Skin epidermis (tissue), 12 donors: ENCODE measurements at regions not wholly inside any gene's neighbourhood (a gene's known extent, or its start where the extent isn't known, plus 50 kb on each side); places are given as distances from the start of the nearest gene placed in this dataset.
"Not testable (repeated sequence)": the region's sequence is repeated elsewhere in the genome, so short reads cannot be mapped to it uniquely, and the experiment has no call there.

Experiments used
- H3K27ac ChIP-seq, 21 experiments: fragments of 200-600 bp; sonication (generic) in 11 of 21; one replicate each; pipeline ENCODE4 v1.5.0; 2020; ENCODE audit warnings: mild to moderate bottlenecking in 3 of 21, inconsistent platforms in 2 of 21, moderate library complexity in 2 of 21
- H3K4me3 ChIP-seq, 7 experiments: fragments of 200-600 bp; sonication (generic) in 2 of 7; one replicate each; pipeline ENCODE4 v1.5.0; 2020; ENCODE audit warnings: inconsistent platforms in 2 of 7, mild to moderate bottlenecking in 2 of 7, moderate library complexity in 1 of 7

DNA sequence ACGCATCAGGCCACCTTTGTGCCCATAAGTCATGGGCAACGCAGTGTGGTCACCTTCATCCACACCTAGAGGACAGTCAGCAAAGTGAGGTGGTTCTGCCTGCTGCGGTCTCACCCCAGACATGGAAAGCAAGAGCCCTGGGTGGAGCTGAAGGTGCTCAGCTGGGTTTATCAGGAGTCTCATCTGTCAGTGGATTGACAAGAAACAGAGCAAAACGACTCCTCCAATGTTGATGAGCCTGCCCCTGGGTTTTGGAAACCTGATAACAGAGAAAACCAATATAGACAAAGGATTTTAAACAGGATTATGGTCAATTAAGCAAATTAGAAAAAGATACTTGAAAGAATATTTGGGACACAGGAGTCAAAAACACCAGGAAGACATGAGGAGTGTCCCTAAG, 229.3 kb upstream of the PRSS58 start:
- Histone ChIP-seq H3K4me3 (no peak overlapping the region), H3K27ac (no peak overlapping the region)

DNA sequence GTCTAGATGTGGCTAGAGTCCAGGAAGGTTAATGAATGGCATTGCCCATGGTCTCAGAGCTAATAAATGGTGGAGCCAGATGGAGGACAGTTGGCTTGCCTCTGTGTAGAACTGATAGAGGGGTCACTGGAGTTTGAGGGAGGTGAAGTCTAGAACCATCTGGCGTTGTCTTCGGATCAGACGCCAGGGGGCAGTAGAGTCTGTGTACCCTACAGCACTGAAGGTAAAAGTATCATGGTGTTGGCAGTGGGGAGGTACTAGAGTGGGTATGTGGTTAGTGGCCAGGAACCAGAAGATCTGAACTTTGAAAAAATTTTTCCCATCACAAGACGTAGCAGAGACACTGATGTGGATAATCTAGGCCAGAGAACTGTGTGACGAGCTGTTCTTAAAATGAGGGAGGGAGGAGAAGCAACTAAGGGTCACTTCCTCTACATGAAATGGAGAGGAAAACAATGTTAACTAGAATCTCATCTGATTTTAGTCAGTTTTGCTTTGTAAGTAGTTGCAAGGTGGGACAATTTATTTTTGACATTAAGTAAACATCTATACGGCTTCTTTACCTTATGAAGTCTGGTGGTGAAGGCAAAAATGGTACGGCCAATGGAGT, 227.9 kb upstream of the PRSS58 start:
- H3K4me3 ChIP-seq: no peak overlapping the region
- H3K27ac ChIP-seq: no peak overlapping the region

DNA sequence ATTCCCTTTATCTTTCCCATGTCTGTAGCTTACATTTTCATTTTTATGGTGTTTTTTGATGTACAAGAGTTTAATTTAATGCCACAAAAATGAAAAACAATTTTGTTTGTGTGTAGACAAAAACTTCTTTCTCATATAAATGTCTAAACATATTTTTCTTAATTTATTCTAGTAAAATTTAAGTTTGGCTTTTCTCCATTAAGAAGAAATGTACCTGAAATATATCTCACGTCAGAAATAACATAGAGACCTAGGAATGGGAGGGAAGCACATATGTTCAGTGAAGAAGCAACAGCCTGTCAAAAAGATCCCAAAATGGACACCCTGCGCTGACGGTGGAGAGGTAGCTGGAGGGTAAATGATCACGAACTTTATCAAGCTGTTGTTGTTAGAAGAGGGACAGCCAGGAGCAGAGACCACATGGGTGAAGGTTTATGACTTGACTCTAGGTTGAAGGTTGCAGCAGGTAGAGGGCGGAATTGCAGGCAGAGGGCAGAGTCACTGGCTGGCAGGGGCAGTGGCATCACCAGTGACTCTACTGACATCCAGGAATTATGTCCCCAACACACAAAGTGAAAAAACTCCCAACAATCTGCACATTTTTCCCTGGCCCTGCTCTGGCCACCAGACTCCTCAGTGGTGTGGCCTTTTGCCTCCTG, 225.9 kb upstream of the PRSS58 start:
- H3K4me3 ChIP-seq: no peak overlapping the region
- no peak overlapping the region for H3K27ac ChIP-seq

DNA sequence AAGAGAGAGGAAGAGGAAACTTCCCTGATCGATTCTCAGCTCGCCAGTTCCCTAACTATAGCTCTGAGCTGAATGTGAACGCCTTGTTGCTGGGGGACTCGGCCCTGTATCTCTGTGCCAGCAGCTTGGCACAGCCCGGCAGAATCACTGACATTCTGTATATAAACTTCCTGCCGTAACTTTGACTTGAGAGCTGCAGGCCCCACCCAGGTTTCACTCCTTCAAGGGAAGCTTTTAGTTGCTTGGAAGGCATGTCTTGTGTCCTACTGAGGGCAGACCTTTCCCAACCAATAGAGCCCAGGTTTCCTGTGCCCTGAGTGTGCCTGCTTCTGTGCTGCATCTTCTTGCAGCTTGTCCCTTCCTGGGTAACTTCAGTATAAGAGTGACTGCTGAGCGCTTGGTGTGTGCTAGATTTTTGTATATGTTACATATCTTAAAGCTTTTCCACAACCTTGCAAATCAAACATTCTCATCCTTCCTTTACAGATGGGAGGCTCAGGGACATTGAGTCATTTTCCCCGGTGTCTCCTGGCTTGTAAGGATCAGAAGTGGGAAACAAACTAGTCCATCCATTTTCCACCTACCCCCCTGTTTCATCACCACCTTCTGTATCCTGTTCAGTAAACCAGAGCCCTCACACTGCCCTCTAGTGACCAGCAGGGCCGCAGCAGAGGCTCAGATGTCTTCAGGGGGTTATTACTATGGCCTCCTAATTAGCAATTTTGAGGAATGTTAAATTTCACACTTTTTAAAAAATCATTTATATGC, 225.2 kb upstream of the PRSS58 start:
- no peak overlapping the region for H3K4me3 ChIP-seq
- H3K27ac ChIP-seq: peak overlapping the region in 3 of 21 experiments; percentile 33 to 60 (median 58)

DNA sequence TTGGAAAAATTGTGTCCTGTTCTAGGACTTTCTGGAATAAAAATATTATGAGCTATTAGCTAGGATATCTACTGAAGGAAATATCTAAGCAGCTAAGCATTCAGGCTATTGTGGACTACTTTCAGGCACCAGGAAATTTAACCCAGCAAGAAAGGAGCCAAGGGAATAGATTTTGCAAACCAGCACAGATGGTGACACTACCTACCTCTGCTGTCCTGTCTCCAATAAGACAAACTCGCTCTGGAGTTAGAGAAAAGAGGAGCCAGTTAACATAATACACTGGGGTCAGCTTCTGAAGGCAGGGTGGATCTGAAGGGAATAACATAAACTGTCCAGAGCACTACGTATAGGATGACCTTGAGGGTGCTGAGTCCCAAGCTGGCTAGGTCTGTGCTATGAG, 223.7 kb upstream of the PRSS58 start:
- no peak overlapping the region for H3K27ac ChIP-seq

DNA sequence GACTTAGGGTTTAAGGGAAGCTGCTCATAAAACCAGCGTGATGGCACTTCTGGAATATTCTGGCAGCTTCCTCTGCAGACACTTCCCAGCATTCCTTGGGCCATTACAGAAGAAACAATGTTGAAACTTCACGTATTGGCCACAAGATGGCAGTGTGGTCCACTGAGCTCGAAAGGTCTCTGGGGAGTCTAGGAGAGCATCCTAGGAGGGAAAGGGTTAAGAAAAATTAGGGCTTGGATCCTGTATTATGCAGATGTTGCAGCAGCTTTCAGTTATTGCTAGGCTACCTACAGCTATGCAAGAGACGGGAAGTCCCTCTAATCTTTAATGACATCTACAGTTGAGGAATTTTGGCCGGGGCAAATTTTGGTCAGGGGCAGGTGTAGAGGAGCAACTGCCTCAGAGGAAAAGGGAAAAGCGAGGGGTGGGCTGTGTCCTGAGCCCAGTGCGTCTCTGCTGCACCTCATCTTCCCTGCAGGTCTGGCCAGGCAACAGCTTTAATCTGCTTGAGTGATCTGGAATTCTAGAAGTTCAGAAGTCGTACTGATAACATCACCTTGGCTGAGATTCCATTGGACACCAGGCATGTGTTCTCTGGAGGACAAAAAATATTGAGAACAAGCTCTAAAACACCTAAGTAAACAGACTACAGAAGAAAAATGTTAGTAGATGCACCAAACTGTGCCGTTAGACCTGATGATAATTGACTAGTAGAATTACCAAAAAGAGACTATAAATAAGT, 220.8 kb upstream of the PRSS58 start:
- H3K27ac ChIP-seq: no peak overlapping the region
- no peak overlapping the region for H3K4me3 ChIP-seq

More for the DNA sequence above, 223.7 kb upstream of the PRSS58 start:
- no peak overlapping the region for H3K4me3 ChIP-seq

DNA sequence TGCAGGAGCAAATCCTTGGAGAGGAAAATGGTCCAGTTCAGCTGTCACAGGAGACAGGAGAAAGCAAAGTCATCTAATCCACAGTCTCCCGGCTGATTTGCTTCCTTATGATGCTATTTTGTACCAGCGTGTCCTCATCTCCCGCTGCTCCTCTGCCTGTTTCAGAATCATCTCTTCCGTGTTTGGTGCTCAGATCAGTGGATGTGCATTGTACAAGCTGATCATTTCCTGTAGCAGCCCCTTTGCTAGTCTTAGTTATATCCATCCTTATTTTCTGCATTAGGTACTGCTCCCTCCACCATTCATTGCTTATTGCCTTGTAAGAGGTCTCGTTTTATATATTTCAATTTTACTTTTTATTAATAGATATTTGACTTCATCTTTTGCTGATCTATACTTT, 219.9 kb upstream of the PRSS58 start:
- peak overlapping the region in 2 of 21 experiments; percentile 40 to 42 for H3K27ac ChIP-seq

DNA sequence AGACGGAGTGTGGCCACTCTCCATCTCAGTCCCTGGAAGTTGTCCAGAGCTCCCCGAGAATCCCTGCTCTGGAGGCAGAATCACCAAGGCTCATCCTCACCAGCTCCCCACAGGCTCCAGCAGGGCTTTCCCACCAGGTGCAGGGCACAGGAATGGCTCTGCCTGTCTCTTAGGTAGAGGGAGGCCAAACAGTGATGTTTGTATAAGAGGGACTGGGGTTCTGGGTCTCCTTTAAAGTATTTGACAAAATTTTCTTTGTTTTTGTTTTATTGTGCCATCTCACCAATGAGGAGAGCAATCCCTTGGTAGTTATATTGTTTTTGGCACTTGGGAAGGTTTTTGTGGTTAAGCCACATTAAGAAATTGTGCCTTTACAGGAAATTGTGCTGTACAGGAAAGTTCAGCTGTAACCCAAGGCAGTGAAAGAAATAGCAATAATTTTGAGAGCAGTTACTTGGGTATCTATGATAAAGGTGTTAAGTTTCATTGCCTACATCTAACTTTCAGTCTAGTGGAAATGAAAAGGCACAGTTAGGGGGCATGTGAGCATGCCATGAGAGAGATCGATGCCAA, 219.3 kb upstream of the PRSS58 start:
- Histone ChIP-seq H3K27ac (peak overlapping the region in 2 of 21 experiments; percentile 40 to 42), H3K4me3 (no peak overlapping the region)

More for the DNA sequence above, 219.9 kb upstream of the PRSS58 start:
- not testable (repeated sequence) for H3K4me3 ChIP-seq

DNA sequence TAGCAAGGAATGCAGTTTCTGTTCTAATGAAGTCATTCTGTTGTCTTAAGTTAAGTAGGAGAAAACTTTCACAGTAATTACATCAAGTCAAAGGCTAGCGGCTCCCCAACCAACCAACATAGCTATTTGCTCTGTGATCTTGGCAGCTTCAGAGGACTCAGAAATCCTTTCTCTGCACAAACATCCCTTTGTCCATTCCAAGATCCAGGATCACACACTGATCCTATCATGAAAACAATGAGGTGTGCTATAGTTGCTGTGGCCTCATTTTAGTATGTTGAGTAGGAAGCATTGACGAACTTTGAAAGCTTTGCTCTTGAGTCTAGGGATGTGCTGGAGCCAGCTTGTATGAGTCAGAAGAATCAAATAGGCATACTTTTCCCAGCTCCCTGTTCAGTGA, 218.2 kb upstream of the PRSS58 start:
- no peak overlapping the region for H3K27ac ChIP-seq
- H3K4me3 ChIP-seq: no peak overlapping the region

DNA sequence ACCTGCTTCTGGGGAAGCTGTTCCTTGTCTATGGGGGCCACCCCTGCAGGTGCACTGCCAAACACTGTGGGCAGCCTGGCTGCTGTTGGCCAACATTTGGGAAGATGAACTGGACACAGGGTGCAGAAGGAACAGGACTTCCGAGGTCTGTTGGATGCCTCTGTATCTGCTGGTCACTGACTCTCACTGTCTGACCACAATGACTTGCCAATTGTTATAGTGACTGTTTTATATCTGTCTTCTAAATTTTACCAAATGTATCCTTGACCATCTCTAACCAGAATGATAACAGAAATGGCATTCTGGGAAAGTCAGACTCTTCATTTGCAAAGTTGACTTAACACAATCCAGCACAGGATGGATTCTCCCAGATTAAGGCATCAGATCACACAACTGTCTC, 214.0 kb upstream of the PRSS58 start:
- Histone ChIP-seq H3K4me3 (no peak overlapping the region), H3K27ac (no peak overlapping the region)

DNA sequence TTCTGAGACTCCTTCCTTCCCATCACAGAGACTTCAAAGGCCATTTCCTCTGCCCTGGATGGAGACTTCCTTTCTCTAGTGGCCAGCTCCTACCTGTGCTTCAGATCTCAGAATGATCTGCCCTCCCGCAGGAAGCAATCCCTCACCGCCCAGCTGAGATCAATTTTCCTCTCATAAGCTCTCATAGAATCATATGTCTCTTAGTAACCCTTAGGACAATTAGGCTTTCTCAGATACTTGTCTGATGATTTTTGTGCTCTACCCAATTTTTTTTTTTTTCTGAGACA, 212.6 kb upstream of the PRSS58 start:
- H3K27ac ChIP-seq: no peak overlapping the region
- H3K4me3 ChIP-seq: no peak overlapping the region

DNA sequence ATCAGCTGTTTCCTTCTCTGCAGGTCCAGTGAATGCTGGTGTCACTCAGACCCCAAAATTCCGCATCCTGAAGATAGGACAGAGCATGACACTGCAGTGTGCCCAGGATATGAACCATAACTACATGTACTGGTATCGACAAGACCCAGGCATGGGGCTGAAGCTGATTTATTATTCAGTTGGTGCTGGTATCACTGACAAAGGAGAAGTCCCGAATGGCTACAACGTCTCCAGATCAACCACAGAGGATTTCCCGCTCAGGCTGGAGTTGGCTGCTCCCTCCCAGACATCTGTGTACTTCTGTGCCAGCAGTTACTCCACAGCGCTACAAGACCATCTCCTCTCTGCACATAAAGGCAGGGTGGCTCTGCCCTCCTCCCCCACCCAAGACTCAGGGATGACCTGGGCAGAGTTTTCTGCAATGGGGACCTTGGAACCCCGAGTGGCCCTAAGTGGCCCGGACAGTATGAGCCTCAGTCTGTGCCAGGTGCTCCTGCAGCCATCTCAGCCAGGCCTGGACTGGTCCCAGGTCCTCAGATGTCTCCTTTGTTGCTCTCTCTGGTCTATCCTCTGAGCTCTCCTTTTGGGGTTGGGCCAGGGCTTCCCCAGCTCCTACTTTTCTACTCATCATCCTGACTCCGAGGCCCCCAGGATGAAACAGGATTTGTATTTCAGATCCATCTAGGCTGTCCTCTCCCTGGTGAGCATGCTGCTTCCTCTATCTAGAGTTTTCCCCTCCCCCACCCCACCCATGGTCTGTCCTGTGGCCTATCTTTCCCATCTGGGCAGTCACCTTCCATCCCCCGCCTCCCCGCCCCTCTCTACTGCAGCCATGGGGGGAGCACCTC, 212.1 kb upstream of the PRSS58 start:
- Histone ChIP-seq H3K4me3 (no peak overlapping the region), H3K27ac (no peak overlapping the region)

DNA sequence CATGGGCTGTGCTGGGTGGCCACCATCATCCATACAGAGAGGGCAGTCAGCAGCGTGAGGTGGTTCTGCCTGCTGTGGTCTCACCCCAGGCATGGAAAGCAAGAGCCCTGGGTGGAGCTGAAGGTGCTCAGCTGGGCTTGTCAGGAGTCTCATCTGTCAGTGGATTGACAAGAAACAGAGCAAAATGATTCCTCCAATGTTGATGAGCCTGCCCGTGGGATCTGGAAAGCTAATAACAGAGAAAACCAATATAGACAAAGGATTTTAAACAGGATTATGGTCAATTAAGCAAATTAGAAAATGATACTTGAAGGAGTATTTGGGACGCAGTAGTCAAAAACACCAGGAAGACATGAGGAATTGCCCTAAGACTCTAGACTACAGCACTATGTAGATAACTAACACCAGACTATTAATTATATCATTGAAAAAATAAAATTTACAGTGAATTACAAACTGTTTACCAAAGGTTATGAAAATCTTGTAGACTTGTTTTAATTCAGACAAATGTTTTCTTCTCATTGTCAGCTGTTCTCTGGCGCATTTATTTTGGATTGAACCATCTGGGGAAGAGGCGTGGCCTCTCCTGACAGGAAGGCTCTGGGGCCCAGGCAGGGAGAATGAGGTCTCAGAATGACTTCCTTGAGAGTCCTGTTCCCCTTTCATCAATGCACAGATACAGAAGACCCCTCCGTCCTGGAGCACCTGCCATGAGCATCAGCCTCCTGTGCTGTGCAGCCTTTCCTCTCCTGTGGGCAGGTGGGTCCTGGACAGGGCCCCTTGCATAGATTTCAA, 211.2 kb upstream of the PRSS58 start:
- Histone ChIP-seq H3K4me3 (no peak overlapping the region), H3K27ac (no peak overlapping the region)

DNA sequence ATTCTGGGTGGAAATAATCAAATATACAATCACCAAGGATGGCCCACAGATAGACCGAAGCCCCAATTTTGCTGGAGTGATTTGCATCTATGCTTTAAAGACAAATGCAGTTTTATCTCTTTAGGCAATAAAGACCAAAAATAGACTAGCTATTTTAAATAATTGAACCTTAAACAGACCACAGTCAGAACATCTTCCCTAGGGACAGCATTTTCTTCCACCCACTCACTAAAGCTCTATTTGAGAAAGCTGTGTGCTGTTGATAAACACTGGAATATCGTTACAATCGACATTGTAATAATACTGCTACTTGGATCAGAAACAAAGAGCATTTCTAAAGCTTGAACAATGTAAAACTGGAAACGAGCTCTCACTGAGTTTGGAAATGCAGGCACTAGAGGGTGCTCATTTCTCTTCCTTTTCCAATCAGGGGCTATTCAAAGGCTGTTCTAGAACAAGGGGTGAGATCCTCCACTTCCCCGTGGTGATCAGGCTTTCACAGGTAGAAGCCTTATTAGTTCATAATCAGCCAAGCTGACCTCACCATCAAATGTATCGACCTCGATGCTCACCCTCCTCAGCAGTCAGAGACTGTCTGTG, 209.3 kb upstream of the PRSS58 start:
- not testable (repeated sequence) for H3K27ac ChIP-seq, H3K4me3 ChIP-seq

DNA sequence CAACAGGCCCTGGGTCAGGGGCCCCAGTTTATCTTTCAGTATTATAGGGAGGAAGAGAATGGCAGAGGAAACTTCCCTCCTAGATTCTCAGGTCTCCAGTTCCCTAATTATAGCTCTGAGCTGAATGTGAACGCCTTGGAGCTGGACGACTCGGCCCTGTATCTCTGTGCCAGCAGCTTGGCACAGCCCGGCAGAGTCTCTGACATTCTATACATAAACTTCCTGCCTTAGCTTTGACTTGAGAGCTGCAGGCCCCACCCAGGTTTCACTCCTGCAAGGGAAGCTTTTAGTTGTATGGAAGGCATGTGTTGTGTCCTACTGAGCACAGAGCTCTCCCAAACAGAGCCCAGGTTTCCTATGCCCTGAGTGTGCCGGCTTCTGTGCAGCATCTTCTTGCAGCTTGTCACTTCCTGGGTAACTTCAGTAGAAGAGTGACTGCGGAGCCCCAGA, 205.6 kb upstream of the PRSS58 start:
- H3K27ac ChIP-seq: peak overlapping the region in 5 of 21 experiments; percentile 5 to 59 (median 34)
- no peak overlapping the region for H3K4me3 ChIP-seq

DNA sequence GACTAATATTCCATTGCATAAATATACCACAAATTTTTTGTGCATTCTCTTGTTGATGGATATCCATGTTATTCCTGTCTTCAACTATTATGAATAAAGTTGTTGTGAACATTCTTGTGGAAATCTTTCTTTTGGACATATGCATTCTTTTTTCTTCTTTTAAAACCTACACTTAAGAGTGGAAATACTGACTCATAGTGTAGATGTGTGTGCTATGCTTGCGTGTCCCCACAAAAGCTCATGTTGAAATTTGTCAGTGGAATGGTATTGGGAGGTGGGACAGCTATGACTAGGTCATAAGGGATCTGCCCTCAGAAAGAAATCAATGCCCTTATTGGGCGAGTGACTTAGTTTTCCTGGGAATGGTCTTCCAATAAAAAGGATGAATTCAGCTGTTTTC, 203.6 kb upstream of the PRSS58 start:
- no peak overlapping the region for H3K4me3 ChIP-seq

DNA sequence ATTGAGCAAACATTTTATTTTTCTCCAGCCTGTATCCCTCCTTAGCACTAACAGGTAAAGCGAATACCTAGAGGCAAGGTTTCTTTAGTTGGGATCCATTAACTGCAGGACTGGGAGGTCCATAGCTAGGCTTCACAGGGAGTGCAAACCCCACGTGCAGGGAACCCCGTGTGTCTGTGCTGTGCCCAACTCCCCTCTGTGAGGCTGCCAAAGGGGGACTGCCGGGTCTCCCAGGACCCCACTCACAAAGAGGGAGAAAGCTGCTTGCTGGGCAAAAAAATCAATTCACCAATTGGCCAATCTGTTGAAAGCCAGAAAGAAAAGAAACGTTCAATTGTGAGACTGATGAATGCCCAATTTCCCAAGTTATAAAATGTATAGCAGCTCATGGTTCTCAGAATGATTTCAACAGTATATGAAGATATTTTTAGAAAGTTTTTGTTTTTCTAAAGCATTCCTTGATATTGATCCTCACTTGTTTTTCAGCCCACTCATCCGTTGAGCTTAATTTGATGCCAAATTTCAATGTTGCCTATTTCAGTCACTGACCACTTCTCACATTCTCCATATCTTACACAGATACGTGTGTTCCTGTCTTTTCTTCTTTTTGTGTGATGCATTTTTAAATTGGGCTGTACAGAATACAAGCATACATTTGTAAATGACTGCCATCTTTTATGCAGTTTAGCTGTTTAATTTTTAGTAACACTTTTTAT, 202.7 kb upstream of the PRSS58 start:
- Histone ChIP-seq H3K4me3 (no peak overlapping the region), H3K27ac (no peak overlapping the region)

More for the DNA sequence above, 203.6 kb upstream of the PRSS58 start:
- H3K27ac ChIP-seq: no peak overlapping the region
